ENCODE measurements at regions not wholly inside any gene's neighbourhood (a gene's known extent, or its start where the extent isn't known, plus 50 kb on each side); places are given as distances from the start of the nearest gene placed in this dataset.
"Not testable (repeated sequence)": the region's sequence is repeated elsewhere in the genome, so short reads cannot be mapped to it uniquely, and the experiment has no call there.

GRCh38 chr7:82701949-82702348 lies 258.4 kb upstream of the CACNA2D1 start:
- DNase-seq: peak; percentile 46

DNA sequence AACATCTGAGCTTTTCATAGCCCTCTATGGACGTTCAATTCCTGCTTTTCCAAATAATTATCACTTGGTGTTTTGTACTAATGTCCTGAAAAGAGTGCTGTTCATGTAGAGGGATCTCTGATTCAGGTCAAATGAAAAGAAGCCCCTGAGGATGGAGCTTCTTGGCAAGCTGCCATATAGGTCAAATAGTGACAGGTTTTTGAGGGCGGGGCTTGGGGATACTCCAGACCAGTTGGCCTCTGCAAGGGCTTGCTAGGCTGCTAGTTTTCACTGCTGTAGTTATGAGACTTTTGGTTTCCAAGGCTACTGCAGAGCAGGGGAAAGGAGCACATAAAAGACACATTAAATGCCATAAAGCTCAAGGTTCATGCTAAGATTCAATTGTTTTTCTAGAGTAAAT lies 257.2 kb upstream of the CACNA2D1 start:
- DNase-seq: no peak

DNA sequence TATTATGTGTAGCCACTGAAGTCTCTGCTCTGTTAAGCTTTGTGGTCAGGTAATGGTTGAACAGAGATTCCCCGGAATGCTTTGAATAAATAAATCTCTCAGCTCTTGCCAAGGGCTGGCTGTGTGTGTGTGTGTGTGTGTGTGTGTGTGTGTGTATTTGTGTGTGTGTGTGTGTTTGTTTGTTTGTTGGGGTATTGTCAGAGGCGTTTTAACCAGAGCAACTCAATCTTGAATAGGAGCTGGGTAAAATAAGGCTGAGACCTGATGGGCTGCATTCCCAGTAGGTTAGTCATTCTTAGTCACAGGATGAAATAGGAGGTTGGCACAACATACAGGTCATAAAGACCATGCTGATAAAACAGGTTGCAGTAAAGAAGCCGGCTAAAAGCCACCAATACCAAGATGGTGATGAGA lies 256.2 kb upstream of the CACNA2D1 start:
- DNase-seq: peak; percentile 45

GRCh38 chr7:82697897-82698296 lies 254.3 kb upstream of the CACNA2D1 start:
- DNase-seq: peak; percentile 76

GRCh38 chr7:82696631-82697030 lies 253.1 kb upstream of the CACNA2D1 start:
- DNase-seq: no peak

- no peak for DNase-seq
These were observed 250.4 kb upstream of the CACNA2D1 start for GRCh38 chr7:82694022-82694421.

DNA sequence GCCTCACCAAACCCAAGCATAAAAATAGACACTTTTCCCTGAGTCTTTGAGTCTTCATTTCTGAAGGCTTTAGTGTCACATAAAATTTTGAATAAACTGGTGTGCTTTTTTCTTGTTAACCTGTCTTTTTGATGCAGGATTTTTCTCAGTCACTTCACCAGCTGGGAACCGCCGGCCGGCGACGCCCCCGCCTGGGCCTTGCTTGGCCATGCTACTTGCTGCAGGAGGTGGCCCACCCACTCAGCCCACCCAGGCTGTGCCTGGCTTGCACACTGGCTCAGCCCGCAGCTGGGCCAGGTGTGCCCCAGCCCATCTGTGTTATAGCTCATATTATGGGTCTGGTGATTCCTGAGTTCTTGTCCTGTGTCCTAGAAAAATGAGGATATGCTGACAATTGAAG lies 247.4 kb upstream of the CACNA2D1 start:
- DNase-seq: no peak

DNA sequence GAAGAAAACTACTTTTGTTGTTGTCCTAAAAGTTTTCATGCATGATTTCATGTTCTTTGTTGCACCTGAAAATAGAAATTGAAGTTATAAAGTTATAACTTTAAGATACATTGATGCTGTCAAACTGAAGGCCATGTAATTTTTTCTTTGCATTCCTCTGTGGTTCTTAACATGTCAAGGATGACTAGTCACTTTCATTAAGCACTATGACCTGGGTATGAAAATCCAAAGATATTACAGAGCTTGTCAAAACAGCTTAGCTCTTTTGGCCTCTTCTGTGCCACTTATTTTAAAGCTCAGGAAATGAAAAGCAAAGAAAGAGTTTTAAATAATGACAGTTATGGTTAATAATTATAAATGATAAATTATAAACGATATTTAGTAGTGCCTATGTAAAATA lies 241.6 kb upstream of the CACNA2D1 start:
- no peak for DNase-seq

DNA sequence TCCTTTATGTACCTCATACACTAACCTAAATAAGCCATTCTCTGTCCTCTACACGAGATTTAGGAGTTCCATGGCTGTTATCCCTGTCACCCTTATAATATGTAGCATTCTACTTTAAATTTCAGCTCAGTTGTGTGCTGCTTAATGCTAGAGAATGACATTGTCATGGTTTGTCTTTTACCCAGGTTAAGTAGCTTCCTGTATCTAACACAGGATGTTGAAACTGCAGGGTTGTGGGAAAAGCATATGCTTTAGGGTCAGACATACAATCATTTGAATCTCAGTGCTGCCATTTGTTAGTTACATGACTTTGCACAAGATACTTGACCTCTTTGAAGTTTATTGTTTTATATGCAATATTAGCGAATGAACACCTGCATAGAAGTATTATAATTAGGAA lies 235.1 kb upstream of the CACNA2D1 start:
- no peak for DNase-seq

DNA sequence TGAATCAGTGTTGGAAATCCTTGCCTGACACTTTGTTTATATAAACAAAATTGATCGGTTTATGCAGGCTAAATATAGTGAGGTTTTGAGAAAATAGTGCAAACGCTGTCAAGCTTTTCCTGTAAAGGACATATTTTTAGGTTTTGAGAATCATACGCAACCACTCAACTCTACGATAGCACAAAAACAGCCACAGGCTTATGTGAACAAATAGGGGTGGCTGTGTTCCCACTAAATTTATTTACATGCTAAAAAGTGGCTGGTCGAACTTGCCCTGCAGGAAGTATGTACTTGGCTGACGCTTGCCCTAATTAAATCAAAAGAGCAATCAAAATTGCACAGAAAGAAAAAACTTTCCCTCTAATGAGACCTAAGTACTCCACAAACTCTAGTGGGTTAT lies 234.7 kb upstream of the CACNA2D1 start:
- DNase-seq: no peak

DNA sequence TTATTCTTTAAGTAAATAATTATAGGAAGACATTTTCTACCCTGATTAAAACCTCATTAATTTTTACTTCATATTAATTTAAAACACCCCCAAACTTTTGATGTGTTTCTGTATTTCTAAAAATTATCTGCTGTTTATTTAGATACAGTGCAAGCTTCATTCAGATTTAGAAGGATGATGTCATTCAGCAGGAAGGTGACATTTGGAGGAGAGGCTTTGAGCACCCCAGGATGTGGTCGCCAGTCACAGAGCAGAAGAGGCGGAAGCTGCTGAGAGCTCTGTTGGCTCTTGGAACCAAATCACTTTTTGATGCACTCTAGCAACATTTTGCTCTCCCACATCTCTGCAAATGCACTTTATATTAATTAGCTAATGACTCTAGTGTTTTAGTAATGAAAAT lies 233.9 kb upstream of the CACNA2D1 start:
- peak; percentile 28 for DNase-seq

- no peak for DNase-seq
These were observed 233.3 kb upstream of the CACNA2D1 start for GRCh38 chr7:82676777-82677463.

DNA sequence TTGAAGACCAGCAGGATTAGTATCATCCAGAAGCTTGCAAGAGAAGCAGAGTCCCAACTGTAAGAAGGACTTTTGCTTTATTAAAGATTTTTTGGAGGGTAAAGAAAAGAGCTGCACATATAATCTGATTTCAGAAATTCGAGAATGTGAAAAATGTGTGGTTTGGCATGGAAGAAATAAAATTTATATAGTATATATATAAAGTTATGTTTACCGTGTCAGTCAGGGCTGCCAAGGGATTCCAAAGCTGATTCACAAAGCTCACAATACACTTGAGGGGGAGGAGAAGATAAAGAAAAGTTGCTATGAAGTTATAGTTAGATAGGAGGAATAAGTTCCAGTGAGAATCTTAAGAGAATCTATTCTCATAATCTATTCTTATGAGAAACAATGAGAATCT lies 231.8 kb upstream of the CACNA2D1 start:
- no peak for DNase-seq

DNA sequence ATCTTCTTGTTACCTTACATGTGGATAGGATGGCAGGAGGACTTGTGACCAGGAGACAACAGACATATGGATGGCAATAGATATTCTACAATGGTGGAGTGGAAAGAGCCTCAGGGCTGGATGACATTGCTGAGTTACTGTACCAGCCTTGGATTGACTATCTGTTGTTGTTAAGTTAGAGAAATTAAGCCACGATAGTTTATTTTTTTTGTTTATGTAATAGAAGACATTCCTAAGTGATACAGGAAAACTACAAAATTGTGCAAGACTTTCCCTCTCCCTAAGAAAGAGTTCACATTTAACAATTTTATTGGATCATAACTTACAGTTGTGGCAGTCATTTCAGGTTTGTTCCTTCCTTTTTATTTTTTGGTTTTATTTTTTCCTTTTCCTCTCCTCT lies 230.7 kb upstream of the CACNA2D1 start:
- DNase-seq: peak; percentile 32

- no peak for DNase-seq
These were observed 228.5 kb upstream of the CACNA2D1 start for GRCh38 chr7:82672078-82672477.

DNA sequence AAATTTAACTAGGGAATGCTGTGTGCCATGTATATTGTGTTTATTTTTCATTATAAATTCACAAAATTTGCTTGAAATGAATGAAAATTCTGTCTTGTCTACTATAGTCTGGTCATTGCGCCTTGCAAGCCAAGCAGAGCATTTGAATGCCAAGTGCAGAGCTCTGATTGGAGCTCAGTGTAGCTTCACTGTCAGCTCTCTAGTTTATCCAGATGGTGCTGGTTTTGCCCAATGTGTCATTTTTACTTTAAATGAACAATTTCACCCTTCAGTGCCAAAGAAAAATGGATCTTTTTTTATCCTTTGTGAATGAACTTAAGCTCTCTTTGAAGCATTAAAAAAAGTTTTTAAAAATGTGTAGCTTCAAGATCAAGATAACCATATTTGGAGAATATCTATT lies 225.6 kb upstream of the CACNA2D1 start:
- DNase-seq: no peak

GRCh38 chr7:82668676-82669075 lies 225.1 kb upstream of the CACNA2D1 start:
- DNase-seq: no peak

DNA sequence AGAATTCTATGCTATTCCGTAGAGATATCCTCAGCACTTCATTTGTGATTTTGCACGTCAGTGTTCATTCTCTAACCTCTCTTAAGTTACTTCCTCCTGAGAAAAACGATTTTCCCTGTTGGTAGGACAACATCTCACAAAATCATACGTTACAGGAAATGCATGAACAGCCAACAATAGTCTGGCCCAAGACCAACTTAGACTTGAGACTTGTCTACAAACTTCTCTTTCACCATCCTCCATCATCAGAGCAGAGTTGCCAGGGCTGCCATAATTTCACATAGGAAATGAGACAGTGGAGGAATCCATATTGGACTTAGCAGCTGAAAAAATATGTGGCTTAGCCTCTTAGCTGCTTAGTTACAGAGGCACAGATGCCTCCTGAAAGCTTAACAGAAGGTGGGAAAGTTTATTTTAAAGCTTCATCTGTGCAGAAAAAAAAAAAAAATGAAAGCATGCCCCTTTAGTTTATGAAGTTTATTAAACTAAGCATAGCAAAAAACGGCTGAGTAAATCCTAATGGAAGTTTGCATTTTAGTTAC lies 222.5 kb upstream of the CACNA2D1 start:
- no peak for DNase-seq

GRCh38 chr7:82655965-82656364 lies 212.4 kb upstream of the CACNA2D1 start:
- DNase-seq: no peak

DNA sequence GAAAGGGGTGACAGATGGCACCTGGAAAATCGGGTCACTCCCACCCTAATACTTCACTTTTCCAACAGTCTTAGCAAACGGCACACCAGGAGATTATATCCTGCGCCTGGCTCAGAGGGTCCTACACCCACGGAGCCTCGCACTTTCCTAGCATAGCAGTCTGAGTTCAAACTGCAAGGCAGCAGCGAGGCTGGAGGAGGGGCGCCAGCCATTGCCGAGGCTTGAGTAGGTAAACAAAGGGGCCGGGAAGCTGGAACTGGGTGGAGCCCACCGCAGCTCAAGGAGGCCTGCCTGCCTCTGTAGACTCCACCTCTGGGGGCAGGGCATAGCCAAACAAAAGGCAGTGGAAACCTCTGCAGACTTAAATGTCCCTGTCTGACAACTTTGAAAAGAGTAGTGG lies 206.5 kb upstream of the CACNA2D1 start:
- not testable (repeated sequence) for DNase-seq

- DNase-seq: no peak
These were observed 190.0 kb upstream of the CACNA2D1 start for GRCh38 chr7:82633592-82633991.

DNA sequence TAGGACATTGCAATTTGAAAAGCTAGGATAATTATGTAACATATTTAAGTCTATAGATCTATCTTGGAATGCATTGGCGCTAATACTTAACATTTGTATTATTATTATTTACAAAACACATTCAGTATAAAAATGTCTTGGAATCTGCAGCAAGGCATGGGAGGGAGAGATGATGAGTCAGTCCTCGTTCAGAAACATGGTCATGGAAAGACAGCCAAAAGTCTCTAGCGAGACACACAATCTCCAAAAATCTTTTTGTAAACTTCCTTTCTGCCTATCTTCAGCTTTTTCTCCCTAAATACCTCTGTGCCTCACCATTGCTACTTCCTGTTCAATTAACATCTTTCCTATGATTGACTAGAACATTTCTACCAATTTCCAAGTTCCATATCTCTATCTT lies 188.4 kb upstream of the CACNA2D1 start:
- peak; percentile 23 for DNase-seq

- peak; percentile 42 for DNase-seq
These were observed 186.0 kb upstream of the CACNA2D1 start for GRCh38 chr7:82629583-82629982.

GRCh38 chr7:82625377-82625776 lies 181.8 kb upstream of the CACNA2D1 start:
- DNase-seq: no peak

DNA sequence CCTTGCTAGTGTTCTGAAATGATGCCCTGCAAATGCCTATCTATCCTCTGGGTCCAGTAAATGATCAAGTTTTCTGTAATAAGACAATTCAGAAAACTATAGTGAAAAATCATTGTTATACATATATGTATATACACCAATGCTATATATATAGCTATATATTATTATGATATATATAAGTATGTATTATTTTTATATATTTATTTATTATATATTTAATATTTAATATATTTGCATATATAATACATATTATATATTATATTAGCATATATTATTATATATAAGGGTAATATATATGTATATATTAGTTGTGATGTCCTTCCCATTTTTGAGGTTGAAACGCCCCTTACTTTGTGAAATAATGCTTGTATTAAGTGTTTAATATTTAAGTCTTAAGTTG lies 181.4 kb upstream of the CACNA2D1 start:
- DNase-seq: no peak

All from HCEC 1CT (cell line).